CD4-positive, alpha-beta T cell (primary cell): ENCODE measurements at regions not wholly inside any gene's neighbourhood (a gene's known extent, or its start where the extent isn't known, plus 50 kb on each side); places are given as distances from the start of the nearest gene placed in this dataset.

ENCODE experiments used
- ATAC-seq: fragments of 200-7000 bp; cut with Tn5 transposase; one replicate; pipeline ENCODE4 v1.10.0; 2022; ENCODE audit warnings: mild to moderate bottlenecking; ENCODE audit not compliant: poor library complexity
- CTCF ChIA-PET: fragments of 350-600 bp; sonication (Branson Sonifier 250); formaldehyde crosslinking; loops from one replicate; lab custom pipeline; 2021; ENCODE audit warnings: antibody characterized with exemption, inconsistent platforms; lab: Charles Lee
- POLR2A ChIA-PET: fragments of 350-600 bp; sonication (Branson Sonifier 250); formaldehyde crosslinking; loops from one replicate; lab custom pipeline; 2021; ENCODE audit warnings: antibody characterized with exemption, inconsistent platforms; lab: Charles Lee
- DNase-seq, 14 experiments: peaks; one replicate each; pipeline ENCODE4 v3.0.0-alpha.2; 2013 to 2020; ENCODE audit warnings: mixed read lengths in 2 of 14
- H3K27ac ChIP-seq, 2 donors: one replicate each; pipeline versions ENCODE4 v1.5.1 to v1.7.0; 2013; ENCODE audit warnings: low read length in 2 of 2, low read depth in 1 of 2, mild to moderate bottlenecking in 1 of 2
- H3K27me3 ChIP-seq, 2 experiments: 1 replicate in 1 of 2; 2 replicates in 1 of 2; pipeline versions ENCODE4 v1.6.1 to v1.7.0; 2013; ENCODE audit warnings: low read length in 2 of 2, control low read depth in 1 of 2, mild to moderate bottlenecking in 1 of 2, moderate library complexity in 1 of 2; ENCODE audit not compliant: insufficient read depth in 2 of 2, control insufficient read depth in 1 of 2
- H3K36me3 ChIP-seq: one replicate; pipeline ENCODE4 v1.6.1; 2013; ENCODE audit warnings: low read length, control low read depth; ENCODE audit not compliant: insufficient read depth
- H3K4me1 ChIP-seq: one replicate; pipeline ENCODE4 v1.6.1; 2013; ENCODE audit warnings: low read length, control low read depth; ENCODE audit not compliant: insufficient read depth
- H3K4me3 ChIP-seq: one replicate; pipeline ENCODE4 v1.5.1; 2013; ENCODE audit warnings: mild to moderate bottlenecking, low read length, moderate library complexity
- H3K9me3 ChIP-seq, 2 experiments: 1 replicate in 1 of 2; 2 replicates in 1 of 2; pipeline versions ENCODE4 v1.6.1 to v1.7.0; 2013; ENCODE audit warnings: low read length in 2 of 2, mild to moderate bottlenecking in 2 of 2, control low read depth in 1 of 2, moderate library complexity in 1 of 2; ENCODE audit not compliant: control insufficient read depth in 1 of 2, insufficient read depth in 1 of 2
- H3K27ac Mint-ChIP-seq: one replicate; pipeline ENCODE4 v1.8.0; 2020; ENCODE audit warnings: mixed read lengths
- H3K27me3 Mint-ChIP-seq: one replicate; pipeline ENCODE4 v1.8.0; 2021; ENCODE audit warnings: mixed read lengths
- H3K36me3 Mint-ChIP-seq: one replicate; pipeline ENCODE4 v1.8.0; 2021; ENCODE audit warnings: low read depth, mixed read lengths
- H3K4me1 Mint-ChIP-seq: one replicate; pipeline ENCODE4 v1.8.0; 2021; ENCODE audit warnings: low read depth, mixed read lengths
- H3K4me3 Mint-ChIP-seq: one replicate; pipeline ENCODE4 v1.8.0; 2020; ENCODE audit warnings: mild to moderate bottlenecking, mixed read lengths
- H3K9me3 Mint-ChIP-seq: one replicate; pipeline ENCODE4 v1.8.0; 2020; ENCODE audit warnings: mixed read lengths
- CTCF ChIP-seq: fragments of 200-600 bp; IDR thresholded peaks from one replicate; pipeline ENCODE4 v1.8.0; 2022; ENCODE audit warnings: antibody characterized with exemption, mild to moderate bottlenecking
- intact Hi-C, 2 experiments: fragments of 100-400 bp; cut with DNase I in 1 of 2; cut with micrococcal nuclease in 1 of 2; formaldehyde crosslinking; loops; one replicate each; pipeline versions ENCODE4 v1.15.1 to v1.9.0; 2023 to 2025; cut with DNase I, micrococcal nuclease

- Mint-ChIP-seq H3K36me3 (no peaks in the 10 kb centered on the region), H3K4me1 (no peaks in the 10 kb centered on the region), H3K4me3 (no peak overlapping the region), H3K27me3 (peaks cover 29% of the 10 kb centered on the region), H3K27ac (no peak overlapping the region), H3K9me3 (no peaks in the 10 kb centered on the region)
- Histone ChIP-seq H3K36me3 (no peaks in the 10 kb centered on the region), H3K9me3 (peaks cover 0 to 41% of the 10 kb centered on the region in 2 experiments), H3K4me1 (no peaks in the 10 kb centered on the region), H3K27ac (no peak overlapping the region), H3K27me3 (peaks cover 0 to 9% of the 10 kb centered on the region in 2 experiments), H3K4me3 (no peak overlapping the region)
- ChIA-PET CTCF (no interaction called here), POLR2A (no interaction called here)
- no peak for DNase-seq
- no peak for TF ChIP-seq CTCF
- no peak for ATAC-seq
- intact Hi-C loops, result no loop called here
These were observed 1044.4 kb downstream of the TBC1D22A start for GRCh38 chr22:47806894-47807293.

- DNase-seq (no peak), ATAC-seq (no peak)
- no peaks in the 10 kb centered on the region for H3K4me1 ChIP-seq
- POLR2A ChIA-PET, result no interaction called here
- H3K27ac ChIP-seq, result no peak overlapping the region
- Mint-ChIP-seq H3K4me1 (no peaks in the 10 kb centered on the region), H3K27me3 (peaks cover 31% of the 10 kb centered on the region), H3K9me3 (no peaks in the 10 kb centered on the region), H3K36me3 (no peaks in the 10 kb centered on the region), H3K27ac (no peak overlapping the region), H3K4me3 (no peak overlapping the region)
- H3K9me3 ChIP-seq, result peaks cover 0 to 38% of the 10 kb centered on the region in 2 experiments
- H3K36me3 ChIP-seq, result no peaks in the 10 kb centered on the region
- CTCF ChIA-PET, result no interaction called here
- H3K27me3 ChIP-seq, result peaks cover 0 to 9% of the 10 kb centered on the region in 2 experiments
- H3K4me3 ChIP-seq, result no peak overlapping the region
- intact Hi-C loops, result no loop called here
- TF ChIP-seq CTCF, result no peak
These were observed 1043.0 kb downstream of the TBC1D22A start for GRCh38 chr22:47805394-47805935.

GRCh38 chr22:47804281-47804680 lies 1041.8 kb downstream of the TBC1D22A start:
- H3K27ac Mint-ChIP-seq, result no peak overlapping the region
- CTCF ChIA-PET, result no interaction called here
- H3K4me1 ChIP-seq, result no peaks in the 10 kb centered on the region

More at GRCh38 chr22:47804281-47804680, 1041.8 kb downstream of the TBC1D22A start:
- peaks cover 0 to 9% of the 10 kb centered on the region in 2 experiments for H3K27me3 ChIP-seq
- peaks cover 0 to 35% of the 10 kb centered on the region in 2 experiments for H3K9me3 ChIP-seq
- H3K36me3 ChIP-seq, result no peaks in the 10 kb centered on the region
- no peak for TF ChIP-seq CTCF
- POLR2A ChIA-PET, result no interaction called here
- intact Hi-C loops, result no loop called here
- Mint-ChIP-seq H3K4me3 (no peak overlapping the region), H3K4me1 (no peaks in the 10 kb centered on the region), H3K27me3 (peaks cover 31% of the 10 kb centered on the region), H3K9me3 (no peaks in the 10 kb centered on the region), H3K36me3 (no peaks in the 10 kb centered on the region)
- ATAC-seq, result no peak
- no peak overlapping the region for H3K27ac ChIP-seq
- no peak overlapping the region for H3K4me3 ChIP-seq
- DNase-seq, result no peak
